PC-3 (cell line): ENCODE measurements at regions not wholly inside any gene's neighbourhood (a gene's known extent, or its start where the extent isn't known, plus 50 kb on each side); places are given as distances from the start of the nearest gene placed in this dataset.
"Not testable (repeated sequence)": the region's sequence is repeated elsewhere in the genome, so short reads cannot be mapped to it uniquely, and the experiment has no call there.

Source experiments
- EZH2 ChIP-seq: fragments of 300-600 bp; sonication (generic); IDR thresholded peaks from one replicate; pipeline ENCODE4 v1.6.1; 2017; ENCODE audit warnings: antibody characterized with exemption, mild to moderate bottlenecking, low read length; ENCODE audit not compliant: unreplicated experiment
- EZH2phosphoT487 ChIP-seq: fragments of 300-600 bp; sonication (generic); IDR thresholded peaks from 2 replicates; pipeline ENCODE4 v1.6.1; 2018; ENCODE audit warnings: mild to moderate bottlenecking, antibody characterized with exemption, low read length, borderline replicate concordance
- TF ChIP-seq, protein P1 (sequence below): fragments of 300-600 bp; sonication (generic); conservative IDR thresholded peaks from 2 replicates; pipeline ENCODE4 v1.5.1; 2017; ENCODE audit warnings: antibody characterized with exemption, low read depth, mild to moderate bottlenecking, low read length

DNA sequence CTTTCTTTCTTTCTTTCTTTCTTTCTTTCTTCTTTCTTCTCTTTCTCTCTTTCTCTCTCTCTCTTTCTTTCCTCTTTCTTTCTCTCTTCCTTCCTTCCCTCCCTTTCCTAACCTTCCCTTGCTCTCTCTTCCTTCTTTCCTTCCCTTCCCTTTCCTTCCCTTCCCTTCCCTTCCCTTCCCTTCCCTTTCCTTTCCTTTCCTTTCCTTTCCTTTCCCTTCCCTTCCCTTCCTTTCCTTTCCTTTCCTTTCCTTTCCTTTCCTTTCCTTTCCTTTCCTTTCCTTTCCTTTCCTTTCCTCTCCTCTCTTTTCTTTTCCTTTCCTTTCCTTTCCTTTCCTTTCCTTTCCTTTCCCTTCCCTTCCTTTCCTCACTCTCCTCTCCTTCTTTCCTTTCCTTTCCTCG lies 5294.1 kb upstream of the TPTE start:
- TF ChIP-seq, protein P1, sequence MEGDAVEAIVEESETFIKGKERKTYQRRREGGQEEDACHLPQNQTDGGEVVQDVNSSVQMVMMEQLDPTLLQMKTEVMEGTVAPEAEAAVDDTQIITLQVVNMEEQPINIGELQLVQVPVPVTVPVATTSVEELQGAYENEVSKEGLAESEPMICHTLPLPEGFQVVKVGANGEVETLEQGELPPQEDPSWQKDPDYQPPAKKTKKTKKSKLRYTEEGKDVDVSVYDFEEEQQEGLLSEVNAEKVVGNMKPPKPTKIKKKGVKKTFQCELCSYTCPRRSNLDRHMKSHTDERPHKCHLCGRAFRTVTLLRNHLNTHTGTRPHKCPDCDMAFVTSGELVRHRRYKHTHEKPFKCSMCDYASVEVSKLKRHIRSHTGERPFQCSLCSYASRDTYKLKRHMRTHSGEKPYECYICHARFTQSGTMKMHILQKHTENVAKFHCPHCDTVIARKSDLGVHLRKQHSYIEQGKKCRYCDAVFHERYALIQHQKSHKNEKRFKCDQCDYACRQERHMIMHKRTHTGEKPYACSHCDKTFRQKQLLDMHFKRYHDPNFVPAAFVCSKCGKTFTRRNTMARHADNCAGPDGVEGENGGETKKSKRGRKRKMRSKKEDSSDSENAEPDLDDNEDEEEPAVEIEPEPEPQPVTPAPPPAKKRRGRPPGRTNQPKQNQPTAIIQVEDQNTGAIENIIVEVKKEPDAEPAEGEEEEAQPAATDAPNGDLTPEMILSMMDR, result not testable (repeated sequence)
- not testable (repeated sequence) for TF ChIP-seq EZH2phosphoT487, EZH2
